DOHH2 (cell line): ENCODE measurements at regions not wholly inside any gene's neighbourhood (a gene's known extent, or its start where the extent isn't known, plus 50 kb on each side); places are given as distances from the start of the nearest gene placed in this dataset.

Experiments
- CTCF ChIP-seq: fragments of 200-600 bp; sonication (generic); IDR thresholded peaks from one replicate; pipeline ENCODE4 v1.5.1; 2014; ENCODE audit warnings: antibody characterized with exemption, mild to moderate bottlenecking, low read depth, low read length; ENCODE audit not compliant: poor library complexity, severe bottlenecking
- EZH2phosphoT487 ChIP-seq: fragments of 200-600 bp; sonication (generic); IDR thresholded peaks from 2 replicates; pipeline ENCODE4 v1.6.1; 2017; ENCODE audit warnings: borderline replicate concordance, mild to moderate bottlenecking, antibody characterized with exemption, low read length, moderate library complexity, mixed read lengths

GRCh38 chr2:38163006-38163405 is 87.1 kb upstream of the CYP1B1 start:
- no peak for TF ChIP-seq CTCF
- no peak for TF ChIP-seq EZH2phosphoT487
